CD4-positive, alpha-beta T cell treated with Interferon gamma for 1 hour (primary cell): ENCODE measurements at regions not wholly inside any gene's neighbourhood (a gene's known extent, or its start where the extent isn't known, plus 50 kb on each side); places are given as distances from the start of the nearest gene placed in this dataset.

ENCODE experiments used
- DNase-seq: peaks from one replicate; pipeline ENCODE4 v3.0.0-alpha.2; 2020

DNA sequence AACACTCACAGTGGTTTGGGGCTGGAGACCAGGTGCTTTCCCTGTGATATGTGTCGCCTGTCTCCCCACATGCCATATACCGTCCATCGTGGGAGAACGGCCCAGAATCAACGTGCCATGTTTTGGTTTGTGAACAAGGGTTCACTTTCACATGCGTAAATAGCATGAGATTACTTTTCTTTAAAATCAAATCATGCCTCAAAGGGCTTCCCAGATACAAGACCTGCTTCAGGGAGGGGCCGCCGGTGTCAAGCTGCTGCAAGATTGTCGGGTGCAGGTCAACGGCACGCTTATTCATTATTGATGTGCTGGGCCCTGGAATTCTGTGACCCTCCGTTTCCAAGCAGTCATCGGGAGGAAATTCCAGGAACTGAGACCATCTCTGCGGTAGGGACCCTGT lies 145.2 kb upstream of the RTL1 start:
- DNase-seq = no peak

DNA sequence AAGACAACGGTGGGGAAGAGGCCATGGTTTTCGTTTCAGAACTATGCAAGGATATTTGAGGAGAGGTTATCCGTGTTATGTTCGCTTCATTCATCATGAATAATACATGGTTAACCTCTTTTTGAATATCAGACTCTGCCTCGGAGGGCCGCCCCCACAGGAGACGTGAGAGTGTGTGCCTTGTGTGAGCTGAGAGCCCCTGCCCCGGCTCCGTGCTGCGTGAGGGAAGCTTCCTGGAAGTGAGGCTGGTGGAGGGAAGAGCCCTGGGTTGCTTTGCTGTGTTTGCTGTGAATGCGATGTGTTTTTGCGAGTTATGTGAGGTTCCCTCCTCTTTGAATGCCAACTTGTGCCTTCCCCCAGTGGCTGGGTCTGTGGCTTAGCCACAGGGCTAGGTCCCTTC lies 146.0 kb upstream of the RTL1 start:
- DNase-seq = no peak

DNA sequence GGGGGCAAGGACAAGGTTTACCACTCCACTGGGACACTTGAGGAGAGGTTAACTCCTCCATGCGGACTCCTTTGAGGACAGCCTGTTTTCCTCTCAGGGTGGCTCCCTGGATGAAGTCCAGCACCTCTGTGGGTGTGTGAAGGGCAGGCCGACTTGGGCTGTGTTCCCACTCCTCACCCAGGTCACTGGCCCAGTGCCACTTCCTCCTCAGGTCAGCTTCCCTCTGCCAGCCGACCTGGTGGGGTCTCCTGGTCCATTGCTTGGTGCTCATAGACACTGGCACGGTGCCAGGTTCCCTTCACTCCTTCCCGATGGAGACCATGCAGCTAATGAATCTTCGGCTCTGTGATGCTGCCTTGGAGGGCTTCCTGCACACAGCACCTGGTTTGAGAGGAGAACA lies 146.4 kb upstream of the RTL1 start:
- no peak for DNase-seq

DNA sequence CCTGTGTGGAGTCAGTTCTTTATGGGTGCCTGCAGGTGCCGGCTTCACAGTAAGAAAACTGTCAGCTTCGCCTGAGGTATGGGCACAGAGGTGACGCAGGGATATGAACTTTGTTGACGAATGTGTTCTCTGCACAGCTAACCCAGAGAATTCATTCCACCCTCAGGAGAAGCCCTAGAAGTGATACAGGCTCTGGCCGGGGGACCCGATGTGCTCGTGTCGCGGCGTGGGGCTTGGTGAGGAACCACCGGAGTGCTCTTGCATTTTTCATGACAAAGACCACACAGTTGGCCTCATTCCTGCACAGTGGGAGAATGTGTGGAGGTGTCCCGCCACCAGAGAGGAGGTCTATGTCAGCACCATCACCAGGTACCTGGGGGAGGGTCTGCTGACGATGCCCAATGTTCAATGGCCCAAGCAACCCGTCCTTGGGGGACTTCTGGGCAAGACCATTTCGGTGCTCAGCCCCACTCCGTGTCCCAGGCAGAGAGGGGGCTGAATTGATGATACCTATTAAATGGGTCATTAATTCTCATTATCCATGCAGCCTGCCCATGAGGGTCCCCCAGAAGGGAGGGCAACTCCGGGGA lies 147.5 kb upstream of the RTL1 start:
- DNase-seq = no peak

DNA sequence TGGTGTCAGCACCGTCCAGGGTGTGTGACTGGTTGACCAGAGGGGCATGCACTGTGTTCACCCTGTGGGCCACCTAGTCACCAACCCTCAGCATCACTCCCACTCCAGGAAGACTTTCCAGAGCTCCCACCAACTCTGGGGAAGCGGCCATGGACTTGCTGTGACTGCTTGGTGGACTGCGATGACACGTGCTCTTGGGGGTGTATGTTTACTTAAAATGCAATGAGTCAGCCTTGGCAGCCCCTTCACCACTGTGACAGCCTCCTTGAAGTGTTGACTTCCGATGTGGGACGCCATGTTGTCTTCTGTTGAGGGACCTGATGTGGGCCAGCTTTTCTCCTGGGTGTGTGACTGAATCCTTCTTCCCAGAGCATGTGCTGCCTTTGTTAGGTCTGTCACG lies 151.1 kb upstream of the RTL1 start:
- no peak for DNase-seq

DNA sequence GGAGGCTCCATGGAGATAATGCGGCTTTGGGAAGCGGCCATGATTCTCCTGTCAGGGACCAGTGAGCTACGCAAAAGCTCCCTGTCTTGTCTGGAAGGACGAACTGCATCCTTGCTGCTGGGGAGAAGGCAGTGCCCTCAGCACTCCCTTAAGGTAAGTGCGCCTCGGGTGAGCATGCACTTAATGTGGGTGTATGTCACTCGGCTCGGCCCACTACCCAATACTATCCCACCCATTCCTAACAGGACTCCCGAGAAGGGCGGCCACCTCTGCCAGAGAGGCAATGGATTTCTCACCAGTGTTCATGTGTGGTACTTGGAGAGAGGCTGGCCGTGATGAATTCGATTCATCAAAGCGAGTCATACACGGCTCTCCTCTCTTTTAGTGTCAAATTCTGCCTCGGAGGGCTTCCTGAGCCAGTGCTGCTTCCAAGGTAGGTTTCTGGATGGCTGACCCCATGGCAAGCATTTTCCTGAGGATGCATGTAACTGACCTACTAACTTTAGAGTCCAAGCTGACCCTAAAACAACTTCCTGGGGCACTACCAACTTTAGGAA lies 151.7 kb upstream of the RTL1 start:
- no peak for DNase-seq

DNA sequence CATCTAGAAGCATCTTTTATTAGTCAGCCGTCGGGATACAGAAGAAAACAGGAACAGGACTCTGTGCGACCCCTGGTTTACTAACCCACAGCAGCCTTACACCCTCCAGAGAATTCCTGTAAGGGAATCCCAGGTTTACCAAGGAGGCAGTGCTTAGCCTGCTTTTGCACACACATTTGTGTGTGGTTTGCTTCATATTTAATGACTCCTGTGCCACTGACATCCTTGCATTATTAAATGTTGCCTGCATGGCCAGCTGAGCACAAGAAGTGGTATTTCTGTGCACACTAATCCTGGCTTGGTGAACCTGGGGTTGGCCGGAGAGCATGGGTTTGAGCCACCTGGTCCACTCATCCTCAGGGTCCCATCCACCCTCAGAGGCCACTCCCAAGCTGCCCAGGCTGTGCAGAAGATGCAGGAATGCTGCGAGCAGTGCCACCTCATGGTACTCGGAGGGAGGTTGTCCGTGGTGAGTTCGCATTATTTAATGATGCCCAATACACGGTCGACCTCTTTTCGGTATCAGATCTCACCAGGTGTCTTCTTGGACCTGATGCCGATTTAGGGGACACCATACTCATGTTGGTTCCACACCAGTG lies 152.4 kb upstream of the RTL1 start:
- no peak for DNase-seq

DNA sequence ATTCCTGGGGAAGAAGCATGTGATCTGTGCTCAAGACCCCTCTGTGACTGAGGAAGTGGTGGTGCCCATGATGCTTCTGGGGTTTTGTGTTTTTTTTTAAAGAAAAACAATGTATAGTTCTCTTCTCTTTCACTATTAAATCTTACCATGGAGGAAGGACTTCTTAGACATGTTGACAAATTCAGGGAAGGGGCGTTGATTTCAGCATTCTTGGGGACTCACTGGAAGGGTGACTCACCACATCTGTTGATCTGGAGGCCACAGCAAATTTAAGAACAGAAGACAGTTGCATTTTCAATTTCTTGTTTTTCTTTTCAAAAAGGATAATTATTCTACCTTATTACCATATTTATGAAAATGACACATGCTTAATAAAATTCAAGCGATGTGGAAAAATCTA lies 152.9 kb upstream of the RTL1 start:
- no peak for DNase-seq

DNA sequence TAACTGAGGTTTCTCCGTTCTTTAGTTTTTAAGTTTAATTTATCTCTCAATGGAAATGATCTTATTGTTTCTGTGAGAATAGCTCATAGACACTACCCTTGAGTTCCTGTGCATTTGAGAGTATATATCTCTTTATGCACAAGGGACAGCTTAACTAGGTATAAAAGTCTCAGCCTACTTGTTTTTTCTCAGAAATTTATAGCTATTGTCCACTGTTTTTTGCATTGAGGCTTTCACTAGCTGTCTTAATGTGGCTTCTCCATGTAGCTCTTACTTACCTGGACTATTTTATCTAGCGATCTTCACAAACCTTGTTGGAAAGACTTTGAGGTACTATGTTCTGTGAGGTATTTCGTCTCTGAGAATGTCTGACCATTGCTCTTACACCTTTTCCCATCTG lies 153.9 kb upstream of the RTL1 start:
- DNase-seq = no peak

DNA sequence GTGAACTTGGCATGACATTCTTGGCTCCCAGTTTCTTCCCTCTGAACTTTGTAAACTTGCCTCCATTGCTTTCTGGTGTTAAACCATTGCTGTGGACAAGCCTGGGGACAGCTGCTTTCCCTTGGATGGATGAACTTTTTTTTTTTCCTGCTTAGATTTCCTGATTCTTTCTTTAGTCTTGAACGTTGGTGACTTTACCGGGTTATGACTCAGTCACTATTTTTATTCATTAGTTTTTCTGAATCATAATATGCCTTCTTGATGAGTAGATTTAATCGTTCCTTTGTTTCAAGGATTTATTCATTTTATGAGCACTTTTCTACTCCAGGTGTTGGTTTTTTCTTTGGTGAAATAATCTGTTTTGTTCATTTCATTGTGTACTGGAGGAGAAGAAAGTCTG lies 155.0 kb upstream of the RTL1 start:
- no peak for DNase-seq

DNA sequence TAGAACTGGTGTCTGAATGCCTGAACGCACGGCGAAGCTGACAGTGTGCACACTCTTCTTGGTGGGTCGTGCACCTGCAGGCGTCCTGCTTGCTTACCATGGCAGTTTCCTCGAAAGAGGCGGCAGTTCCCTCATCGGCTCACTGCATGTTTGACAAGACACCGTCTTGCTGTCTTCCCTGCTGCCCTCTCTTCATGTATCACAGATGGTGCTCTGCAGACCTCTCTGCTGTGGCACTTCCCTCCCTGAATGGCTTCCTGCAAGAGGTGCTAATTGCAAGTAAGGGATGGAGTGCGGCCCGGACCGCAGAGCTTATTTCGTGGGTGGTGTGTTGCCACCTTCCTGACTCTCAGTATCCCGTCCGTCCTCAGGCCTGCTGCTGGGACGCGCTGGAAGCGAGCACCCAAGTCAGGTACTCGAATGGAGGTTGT lies 156.7 kb upstream of the RTL1 start:
- no peak for DNase-seq

DNA sequence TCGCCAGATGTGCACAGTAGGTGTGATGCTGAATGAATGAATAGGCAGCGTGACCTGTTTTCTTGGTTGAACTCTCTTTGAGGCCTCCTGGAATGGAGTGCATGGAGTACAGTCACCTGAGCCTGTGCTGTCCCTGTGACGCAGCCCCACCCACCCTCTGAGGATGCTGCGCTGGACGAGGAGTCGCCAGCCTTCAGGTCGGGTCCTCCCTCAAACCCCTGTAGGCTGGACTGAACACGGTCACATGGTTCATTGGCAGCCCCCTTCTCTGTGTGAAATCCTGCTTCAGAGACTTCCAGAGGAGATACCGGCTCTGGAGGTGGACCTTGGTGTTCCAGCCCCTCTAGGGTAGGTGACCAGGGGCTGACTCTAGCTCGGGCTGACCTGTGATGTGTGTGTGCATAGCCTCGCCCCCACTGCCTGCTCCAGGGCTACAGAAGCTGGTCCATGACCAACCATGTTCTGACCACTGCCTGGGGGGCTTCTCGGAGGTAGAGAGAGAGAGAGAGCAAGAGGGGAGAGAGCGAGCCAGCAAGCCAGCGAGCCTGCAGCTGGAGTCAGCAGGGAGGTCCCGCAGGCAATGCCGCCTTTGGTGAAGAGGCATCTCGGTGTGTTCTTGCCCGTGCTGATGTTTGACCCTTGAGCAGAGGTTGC lies 158.0 kb upstream of the RTL1 start:
- DNase-seq = no peak

DNA sequence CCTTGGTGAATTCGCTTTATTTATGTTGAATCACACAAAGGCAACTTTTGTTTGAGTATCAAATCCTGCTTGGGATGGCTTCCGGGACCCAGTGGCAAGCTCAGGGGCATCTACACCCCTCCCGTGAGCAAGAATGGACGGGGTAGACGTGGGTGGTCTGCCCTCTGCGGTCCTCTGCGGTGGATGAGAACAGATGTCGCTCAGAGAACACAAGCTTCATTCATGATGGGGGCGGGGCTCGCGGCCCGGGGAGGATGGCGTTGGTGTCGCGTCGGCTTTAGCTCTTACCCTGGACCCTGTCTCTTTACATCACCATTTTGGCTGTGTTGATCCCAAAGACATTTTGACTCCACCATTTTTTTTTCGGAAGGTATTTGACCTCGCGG lies 158.5 kb upstream of the RTL1 start:
- DNase-seq = no peak

DNA sequence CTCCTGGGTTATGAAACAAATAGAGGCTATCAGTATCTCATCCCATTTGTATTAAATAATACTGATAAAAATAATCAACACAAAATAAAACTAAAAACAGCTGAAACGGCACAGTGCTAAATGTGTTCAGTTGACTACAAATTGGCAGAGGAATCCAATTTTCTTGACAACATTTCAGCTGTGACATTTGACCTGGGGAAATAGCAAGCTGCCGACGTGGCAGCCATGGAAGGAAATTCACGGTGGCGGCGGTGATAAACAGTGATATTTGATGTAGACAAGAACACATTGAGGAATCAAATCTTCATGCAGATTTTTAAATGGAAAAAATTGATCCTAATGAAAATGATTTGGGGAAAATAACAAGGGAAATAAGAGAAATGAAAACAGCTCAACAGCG lies 159.1 kb upstream of the RTL1 start:
- DNase-seq = no peak

DNA sequence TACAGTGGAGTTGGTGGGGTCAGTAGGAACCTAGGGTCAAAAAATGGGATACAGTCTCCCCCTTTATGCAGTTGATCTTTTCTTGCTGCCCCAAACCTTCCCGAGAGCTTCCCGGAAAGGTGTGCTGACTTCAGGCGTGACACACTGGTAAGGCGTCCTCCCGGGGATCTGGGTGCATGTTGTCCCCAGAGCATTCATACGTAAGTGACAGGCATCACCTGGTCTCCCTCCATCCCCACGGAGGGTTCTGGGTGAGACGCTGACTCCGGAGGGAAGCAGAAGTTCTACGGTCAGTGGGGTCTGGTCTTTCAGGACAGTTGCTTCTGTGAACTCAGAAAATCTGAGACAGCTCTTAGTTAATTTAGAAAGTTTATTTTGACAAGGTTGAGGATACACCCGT lies 159.6 kb upstream of the RTL1 start:
- DNase-seq = no peak

DNA sequence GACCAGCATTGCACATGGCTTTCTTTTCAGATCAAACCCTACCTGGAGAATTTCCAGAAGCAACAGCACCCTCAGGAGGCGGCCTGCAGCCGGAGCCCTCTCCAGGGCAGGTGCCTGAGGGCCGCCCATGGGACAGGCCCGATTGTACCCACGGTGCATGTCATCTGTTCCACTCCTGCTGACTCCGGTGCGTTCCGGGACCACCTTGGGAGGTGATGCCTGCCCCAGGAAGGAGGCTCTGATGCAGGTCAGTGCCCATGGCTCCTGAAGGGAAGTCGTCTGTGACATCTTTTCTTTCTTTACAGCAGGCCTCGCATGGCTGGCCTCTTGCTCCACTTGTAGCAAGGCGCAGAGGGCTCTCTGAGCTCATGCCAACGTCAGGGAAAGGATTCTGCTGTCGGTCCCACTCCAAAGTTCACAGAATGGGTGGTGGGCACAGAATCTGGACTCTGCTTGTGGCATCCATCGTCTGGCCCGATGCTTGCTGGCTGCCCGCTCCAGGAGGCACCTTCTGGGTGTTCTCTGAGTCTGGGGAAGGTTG lies 160.7 kb upstream of the RTL1 start:
- DNase-seq = no peak

DNA sequence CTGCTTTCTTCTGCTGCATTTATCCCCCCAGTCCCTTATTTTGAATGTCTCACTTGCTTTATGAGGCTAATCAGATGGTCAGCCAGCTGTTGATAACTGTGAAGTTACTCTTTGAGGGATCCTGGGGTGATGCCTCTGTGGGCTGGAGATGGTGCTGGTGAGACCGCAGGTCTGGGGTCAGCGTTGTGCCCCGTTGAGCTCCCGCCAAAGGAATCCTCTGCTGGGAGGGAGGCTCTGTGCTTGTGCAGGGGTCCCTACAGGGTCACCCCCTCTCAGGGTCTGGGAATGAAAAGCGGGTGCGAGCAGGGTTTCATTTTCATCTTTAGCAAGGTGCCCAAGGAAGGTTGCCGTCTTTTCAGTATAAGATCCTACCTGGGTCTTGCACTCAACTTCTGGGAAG lies 161.2 kb upstream of the RTL1 start:
- DNase-seq = no peak

DNA sequence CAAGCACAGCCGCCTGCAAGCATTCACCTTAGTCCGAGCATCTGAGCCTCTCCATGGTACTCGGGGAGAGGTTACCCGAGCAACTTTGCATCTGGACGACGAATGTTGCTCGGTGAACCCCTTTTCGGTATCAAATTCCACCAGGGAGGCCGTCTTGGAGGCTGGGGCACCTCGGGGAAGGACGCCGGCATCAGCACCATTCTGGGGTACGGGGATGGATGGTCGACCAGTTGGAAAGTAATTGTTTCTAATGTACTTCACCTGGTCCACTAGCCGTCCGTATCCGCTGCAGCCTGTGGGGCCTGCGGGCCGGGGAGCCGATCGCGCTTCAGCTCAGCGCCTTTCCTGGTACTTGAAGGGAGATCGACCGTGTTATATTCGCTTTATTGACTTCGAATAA lies 161.7 kb upstream of the RTL1 start:
- DNase-seq = no peak

DNA sequence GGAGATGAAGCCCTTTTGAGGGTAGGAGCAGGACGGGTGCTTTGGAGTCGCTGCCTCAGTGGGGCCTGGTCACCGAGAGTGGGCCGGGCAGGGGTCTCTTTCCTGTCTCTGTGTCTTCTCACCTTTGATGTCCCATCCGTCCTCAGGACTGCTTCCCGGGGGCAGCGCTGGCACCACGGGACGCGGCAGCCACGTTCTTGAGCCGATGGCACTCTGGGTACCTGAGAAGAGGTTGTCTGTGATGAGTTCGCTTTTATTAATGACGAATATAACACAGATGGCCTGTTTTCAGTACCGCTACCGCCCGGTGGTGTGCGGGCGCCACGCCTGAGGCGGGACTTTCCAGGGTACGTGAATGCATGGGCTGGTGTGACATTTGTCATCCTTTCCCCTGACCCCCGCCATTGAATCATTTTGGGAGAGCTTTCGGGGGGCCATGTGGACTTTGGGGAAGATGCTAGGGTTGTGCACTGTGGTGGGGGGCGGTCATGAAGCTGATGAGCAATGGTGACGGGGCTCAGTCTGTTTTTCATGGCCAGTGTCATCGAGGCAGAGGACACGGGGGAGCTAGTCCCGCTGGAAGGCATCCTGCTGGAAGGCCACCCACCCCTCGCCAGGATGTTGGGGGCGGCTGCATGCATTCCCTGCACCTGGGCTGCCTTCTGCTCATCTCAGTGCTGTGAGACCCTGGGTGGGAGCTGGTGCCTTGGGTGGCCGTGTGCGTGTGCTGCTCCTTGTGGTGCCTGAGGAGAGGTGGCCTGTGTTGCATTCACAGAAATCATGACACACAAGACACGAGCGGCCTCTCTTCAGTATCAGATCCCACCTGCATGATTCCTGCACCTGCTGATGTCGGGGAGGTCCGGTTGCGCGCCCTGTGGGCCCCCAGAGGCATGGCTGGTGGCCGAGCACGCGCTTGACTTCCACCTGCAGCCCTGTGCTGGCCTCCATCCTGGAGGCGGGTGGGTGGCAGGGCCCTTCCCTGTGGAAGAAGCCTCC lies 162.5 kb upstream of the RTL1 start:
- DNase-seq = no peak

DNA sequence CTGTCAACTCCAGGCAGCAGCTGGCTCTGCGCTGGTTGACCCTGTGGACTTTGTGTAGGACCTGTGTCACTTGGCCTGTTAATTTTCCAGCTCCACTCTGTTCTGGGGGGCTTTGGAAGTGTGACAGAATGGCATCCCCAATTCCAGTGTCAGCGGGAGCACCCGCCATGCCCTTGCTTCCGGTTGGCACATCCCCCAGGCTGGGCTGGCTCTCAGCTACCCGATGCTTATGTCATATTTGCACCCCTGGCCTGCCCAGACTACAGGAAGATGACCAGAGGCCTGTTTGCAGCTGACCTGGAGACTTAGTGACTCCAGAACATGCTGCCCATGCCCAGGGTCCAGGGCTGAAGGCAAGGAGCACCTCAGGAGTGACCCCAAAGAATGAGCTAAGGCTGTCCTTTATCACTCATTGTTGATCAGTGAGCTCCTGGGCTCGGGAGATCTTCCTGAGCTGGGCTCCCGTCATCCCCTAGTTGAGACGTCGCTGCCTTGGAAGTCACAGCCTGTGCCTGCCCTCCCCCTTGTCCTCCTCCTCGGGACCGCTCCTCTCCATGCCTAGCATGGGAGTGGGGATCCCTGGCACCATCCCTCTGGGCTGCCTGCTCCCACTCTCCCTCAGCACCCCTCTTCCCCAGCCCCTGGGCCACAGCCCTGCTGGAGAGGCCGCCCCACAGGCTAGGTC lies 163.4 kb upstream of the RTL1 start:
- DNase-seq = no peak

DNA sequence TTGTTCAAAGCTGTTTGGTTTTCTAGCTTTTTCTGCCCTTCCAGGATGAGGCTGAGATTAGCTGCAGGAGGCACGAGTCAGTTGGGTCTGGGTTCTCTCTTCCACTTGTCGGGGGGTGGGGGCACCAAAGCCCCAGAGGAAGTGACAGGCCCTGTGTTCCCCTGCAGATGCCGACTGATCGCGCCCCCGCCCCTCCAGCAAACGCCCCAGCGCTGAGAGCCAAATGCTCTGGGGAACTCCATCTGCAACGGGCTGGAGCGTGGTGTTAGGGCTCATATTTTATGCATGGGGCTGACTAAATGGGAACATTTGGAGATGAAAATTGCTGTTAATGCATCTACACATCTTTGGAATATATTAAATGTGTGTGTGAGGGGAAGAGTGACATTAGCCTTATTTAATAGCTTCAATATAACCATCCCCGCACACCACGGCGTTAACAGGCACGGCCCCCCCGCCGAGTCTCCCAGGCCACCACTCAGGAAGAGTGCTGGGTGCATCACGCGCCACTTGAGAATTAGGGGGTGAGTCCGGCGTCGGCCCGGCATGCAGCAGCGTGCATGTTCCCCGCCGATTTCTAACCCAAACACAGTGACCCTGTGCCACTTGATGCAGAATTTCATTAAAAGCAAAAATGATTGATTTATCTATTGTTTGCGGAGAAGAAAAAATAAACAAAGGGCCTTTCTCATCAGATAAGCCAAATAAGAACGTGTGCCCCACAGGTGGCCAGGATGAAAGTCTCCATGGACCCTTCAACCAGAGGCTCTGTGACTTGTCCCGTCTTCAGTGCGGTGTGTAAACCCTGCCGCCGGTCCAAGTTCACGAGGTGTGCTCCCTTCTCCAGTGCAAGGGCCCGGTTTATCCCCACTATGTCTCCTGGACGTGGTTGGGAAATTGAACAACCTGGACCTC lies 165.0 kb upstream of the RTL1 start:
- no peak for DNase-seq

DNA sequence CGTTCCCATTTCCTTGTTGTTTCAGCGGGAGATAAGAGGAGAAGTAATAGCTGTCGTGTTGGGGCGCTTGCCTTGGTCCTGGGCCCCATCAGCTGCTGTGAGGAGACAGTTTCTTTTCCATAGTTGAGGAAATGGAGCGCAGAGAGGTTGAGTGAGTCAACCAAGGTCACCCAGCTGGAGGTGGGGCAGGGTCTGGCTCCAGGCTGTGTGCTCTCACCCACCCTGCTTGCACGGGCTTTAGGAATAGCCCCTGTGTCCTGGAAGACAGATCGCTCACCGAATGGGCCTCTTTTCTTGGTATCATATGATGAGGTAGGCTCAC lies 165.7 kb upstream of the RTL1 start:
- DNase-seq = no peak
